AG04449 (cell line): ENCODE measurements at regions not wholly inside any gene's neighbourhood (a gene's known extent, or its start where the extent isn't known, plus 50 kb on each side); places are given as distances from the start of the nearest gene placed in this dataset.

ENCODE experiments used
- CTCF ChIA-PET: fragments of 350-600 bp; formaldehyde crosslinking; extraction: SDS; loops from one replicate; lab custom pipeline; 2021; ENCODE audit warnings: antibody characterized with exemption; lab: Yijun Ruan, JAX
- POLR2A ChIA-PET: fragments of 400-600, 350-600 bp; formaldehyde crosslinking; extraction: SDS; loops from one replicate; lab custom pipeline; 2020; ENCODE audit warnings: antibody characterized with exemption, inconsistent platforms; lab: Yijun Ruan, JAX
- DNase-seq: peaks from one replicate; pipeline ENCODE4 v3.0.0-alpha.2; 2010; ENCODE audit warnings: low read depth, low spot score
- H3K4me3 ChIP-seq: 2 replicates; pipeline ENCODE4 v1.5.1; 2011; ENCODE audit warnings: low read depth, mild to moderate bottlenecking, control low read depth, low read length
- CTCF ChIP-seq: IDR thresholded peaks from one replicate; pipeline ENCODE4 v1.5.1; 2011; ENCODE audit warnings: mild to moderate bottlenecking, moderate library complexity, low read length, control low read depth, inconsistent platforms; ENCODE audit not compliant: insufficient read depth; ENCODE audit errors: missing control alignments

- no peak overlapping the region for H3K4me3 ChIP-seq
- no peak for DNase-seq
- POLR2A ChIA-PET = no interaction called here
- CTCF ChIA-PET = interaction anchor here (0.6 kb wide), 1 partner anchor 26 kb away, joined by 4 read pairs; no protein-coding TSS in a partner anchor
- no peak for TF ChIP-seq CTCF
Measured at GRCh38 chr11:119580081-119580480, 148.9 kb downstream of the NECTIN1 start.

DNA sequence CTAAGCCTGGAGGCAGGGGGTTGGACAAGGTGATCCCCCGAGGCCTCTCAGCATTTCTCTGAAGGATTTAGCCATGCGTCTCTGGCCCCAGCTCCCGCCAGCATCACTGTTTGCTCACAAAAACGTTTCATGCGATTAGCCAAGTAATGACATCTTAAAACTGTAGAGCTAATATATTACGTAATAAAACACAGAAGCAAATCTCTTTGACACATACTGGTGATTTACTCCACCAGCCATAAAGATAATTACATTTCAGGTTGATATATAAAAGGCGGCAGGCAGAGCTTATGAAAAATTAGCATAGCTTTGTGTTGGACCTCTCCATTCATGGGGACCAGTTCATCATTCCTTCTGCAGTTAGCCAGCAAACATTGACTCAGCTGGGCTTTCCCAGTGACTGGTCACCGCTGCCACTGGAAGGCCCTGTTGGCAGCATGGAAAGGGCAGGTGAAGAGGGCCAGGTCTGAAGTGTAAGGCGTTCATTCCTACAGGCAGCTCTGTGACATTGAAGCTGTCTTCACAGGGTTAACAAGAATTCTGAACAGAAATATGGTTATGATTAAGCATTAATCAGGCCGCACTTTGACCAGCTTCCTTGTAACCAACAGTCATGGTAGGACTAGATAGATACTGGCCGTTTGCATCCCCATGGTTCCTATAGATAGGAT is 150.3 kb downstream of the NECTIN1 start:
- CTCF ChIA-PET = interaction anchor here (1.4 to 1.7 kb wide), 3 partner anchors 10 to 151 kb away, joined by 3 to 6 read pairs (median 5); partner anchors contain the start of gene NECTIN1
- no peak overlapping the region for H3K4me3 ChIP-seq
- POLR2A ChIA-PET = no interaction called here
- no peak for DNase-seq
- no peak for TF ChIP-seq CTCF

GRCh38 chr11:119573858-119574257 is 150.9 kb upstream of the THY1 start:
- CTCF ChIA-PET = no interaction called here
- DNase-seq = no peak
- TF ChIP-seq CTCF = no peak

DNA sequence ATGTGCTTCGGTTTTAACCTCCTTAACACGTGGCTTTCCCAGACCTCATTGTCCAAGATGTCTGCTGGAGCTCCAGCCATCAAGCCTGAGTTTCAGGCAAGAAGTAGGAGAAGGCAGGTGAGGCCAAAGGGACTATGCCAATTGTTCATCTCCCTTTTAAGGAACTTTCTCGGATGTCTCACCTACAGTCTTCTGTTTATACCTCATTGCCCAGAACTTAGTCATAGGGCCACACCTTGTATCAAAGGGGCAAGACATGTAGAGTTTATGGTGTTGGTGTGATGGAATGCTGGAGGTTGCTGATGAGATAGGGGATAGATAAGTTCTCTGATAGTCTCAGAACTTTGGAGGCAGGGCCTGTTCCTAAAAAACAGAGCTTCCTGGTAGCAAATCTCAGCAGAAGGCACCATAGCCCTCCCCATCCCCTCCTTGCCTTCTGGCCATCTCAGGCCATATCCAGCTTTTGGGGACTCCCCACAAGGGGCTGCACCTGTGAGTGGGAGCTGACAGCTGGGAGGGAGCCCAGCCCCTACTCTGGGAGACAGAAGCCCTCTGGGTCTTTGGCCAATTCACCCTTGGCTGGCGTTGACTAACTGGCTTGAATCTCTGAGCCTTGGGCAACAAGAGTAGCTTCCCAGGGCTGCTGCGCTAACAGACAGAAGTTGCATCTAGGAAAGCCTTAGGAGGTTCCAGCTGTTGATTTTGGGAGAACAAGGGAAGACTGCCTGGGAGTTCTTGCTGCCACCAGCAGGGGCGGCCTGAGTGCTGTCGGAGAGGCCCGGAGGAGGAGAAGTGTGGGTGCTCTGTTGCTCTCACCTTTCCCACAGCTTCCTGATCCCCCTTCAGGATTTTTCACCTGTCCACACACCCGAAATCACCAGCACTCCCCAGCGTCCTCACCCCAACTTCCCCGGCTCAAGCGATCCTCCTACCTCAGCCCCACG is 149.8 kb upstream of the THY1 start:
- DNase-seq = no peak
- ChIA-PET CTCF (interaction anchor here (0.9 to 1.9 kb wide), 3 partner anchors 14 to 39 kb away, joined by 3 to 7 read pairs (median 4); no protein-coding TSS in a partner anchor), POLR2A (no interaction called here)
- TF ChIP-seq CTCF = no peak
- H3K4me3 ChIP-seq = no peak overlapping the region

More at GRCh38 chr11:119573858-119574257, 150.9 kb upstream of the THY1 start:
- no peak overlapping the region for H3K4me3 ChIP-seq
- POLR2A ChIA-PET = no interaction called here

DNA sequence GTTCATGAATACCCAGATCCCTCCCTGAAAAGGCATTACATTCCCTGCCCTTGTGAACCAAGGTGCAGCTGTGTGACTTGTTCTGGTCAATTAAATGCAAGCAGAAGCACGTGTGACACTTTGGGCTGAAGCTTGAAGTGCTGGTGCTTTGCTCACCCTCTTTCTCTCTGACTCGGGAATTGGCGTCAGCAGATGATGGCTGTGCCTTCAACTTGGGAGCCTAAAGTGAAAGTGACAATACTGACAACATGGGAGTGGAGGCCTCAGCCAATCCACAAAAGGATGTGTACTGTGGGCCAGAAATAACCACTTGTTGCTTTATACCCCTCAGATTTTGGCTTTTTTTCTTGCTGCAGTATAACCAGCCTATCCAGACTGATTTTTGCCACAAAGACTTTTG is 148.3 kb upstream of the THY1 start:
- DNase-seq = no peak
- no peak overlapping the region for H3K4me3 ChIP-seq
- no peak for TF ChIP-seq CTCF
- CTCF ChIA-PET = no interaction called here
- POLR2A ChIA-PET = no interaction called here
